Adipocyte (in vitro differentiated cells): ENCODE measurements at regions not wholly inside any gene's neighbourhood (a gene's known extent, or its start where the extent isn't known, plus 50 kb on each side); places are given as distances from the start of the nearest gene placed in this dataset.
"Not testable (repeated sequence)": the region's sequence is repeated elsewhere in the genome, so short reads cannot be mapped to it uniquely, and the experiment has no call there.

Experiments used
- DNase-seq: peaks from one replicate; pipeline ENCODE4 v3.0.0-alpha.2; 2015; ENCODE audit warnings: low read depth
- H3K27me3 ChIP-seq: replicated peaks from 2 replicates; pipeline ENCODE4 v1.7.0; 2013; ENCODE audit warnings: mild to moderate bottlenecking, low read length, moderate library complexity; ENCODE audit not compliant: control insufficient read depth, insufficient read depth
- H3K36me3 ChIP-seq: 2 replicates; pipeline ENCODE4 v1.7.0; 2013; ENCODE audit warnings: low read length, mild to moderate bottlenecking, moderate library complexity; ENCODE audit not compliant: control insufficient read depth, insufficient read depth, severe bottlenecking
- H3K4me1 ChIP-seq: 2 replicates; pipeline ENCODE4 v1.7.0; 2013; ENCODE audit warnings: mild to moderate bottlenecking, low read length, moderate library complexity; ENCODE audit not compliant: control insufficient read depth, insufficient read depth
- H3K4me3 ChIP-seq: 2 replicates; pipeline ENCODE4 v1.7.0; 2013; ENCODE audit warnings: mild to moderate bottlenecking, low read length, moderate library complexity
- H3K9ac ChIP-seq: 2 replicates; pipeline ENCODE4 v1.7.0; 2013; ENCODE audit warnings: mild to moderate bottlenecking, low read length, moderate library complexity
- H3K9me3 ChIP-seq: 2 replicates; pipeline ENCODE4 v1.7.0; 2013; ENCODE audit warnings: mild to moderate bottlenecking, low read length, moderate library complexity; ENCODE audit not compliant: control insufficient read depth

DNA sequence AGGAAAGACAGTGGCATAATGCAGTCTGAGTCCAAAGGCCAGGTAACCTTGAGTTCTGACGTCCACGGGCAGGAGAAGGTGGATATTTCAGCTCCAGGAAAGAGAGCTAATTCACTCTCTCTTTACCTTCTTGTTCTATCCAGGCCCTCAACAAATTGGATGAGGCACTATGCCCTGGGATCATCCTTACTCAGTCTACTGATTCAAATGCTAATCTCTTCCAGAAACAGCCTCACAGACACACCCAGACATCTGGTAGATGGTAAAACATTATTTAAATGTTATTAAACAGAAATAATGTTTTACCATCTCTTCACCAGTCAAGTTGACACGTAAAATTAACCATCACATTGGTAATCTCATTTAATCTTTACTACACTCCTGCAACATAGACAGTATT is 73.0 kb downstream of the RBM11 start:
- Histone ChIP-seq H3K9ac (no peak overlapping the region), H3K27me3 (no peaks in the 10 kb centered on the region), H3K36me3 (no peaks in the 10 kb centered on the region), H3K4me3 (no peak overlapping the region), H3K9me3 (no peaks in the 10 kb centered on the region), H3K4me1 (peaks cover 7% of the 10 kb centered on the region)
- DNase-seq = no peak

DNA sequence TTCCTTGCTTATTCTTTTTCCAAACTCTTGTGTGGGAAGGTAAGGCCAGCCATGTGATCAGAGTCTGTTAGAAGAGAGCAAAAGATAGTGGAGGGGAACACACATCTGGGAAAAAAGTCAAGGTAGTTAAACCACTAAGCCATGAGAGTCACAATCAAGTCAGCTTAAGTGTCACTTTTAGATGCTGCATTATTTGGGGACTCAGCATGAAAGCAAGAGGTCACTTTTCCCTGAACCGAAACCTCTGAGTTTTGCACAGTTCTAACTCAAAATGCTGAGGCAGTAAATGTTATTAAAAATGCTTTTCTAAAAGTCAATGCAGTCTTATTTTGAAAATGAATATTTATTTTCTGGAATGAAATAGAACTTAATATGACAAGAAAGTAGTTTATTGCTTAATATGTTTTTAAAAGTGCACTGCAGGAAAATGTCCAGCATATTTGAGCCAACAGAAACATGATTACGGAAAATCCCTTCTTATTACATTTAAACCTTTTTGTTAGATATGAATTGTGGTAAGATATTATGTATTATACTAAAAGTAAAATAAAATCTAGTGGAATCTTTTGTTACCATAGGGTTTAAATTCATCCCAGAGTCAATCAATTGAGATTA is 69.3 kb downstream of the RBM11 start:
- Histone ChIP-seq H3K27me3 (peaks cover 6% of the 10 kb centered on the region), H3K9ac (no peak overlapping the region), H3K9me3 (no peaks in the 10 kb centered on the region), H3K4me3 (no peak overlapping the region), H3K36me3 (no peaks in the 10 kb centered on the region), H3K4me1 (peaks cover 7% of the 10 kb centered on the region)
- DNase-seq = no peak

DNA sequence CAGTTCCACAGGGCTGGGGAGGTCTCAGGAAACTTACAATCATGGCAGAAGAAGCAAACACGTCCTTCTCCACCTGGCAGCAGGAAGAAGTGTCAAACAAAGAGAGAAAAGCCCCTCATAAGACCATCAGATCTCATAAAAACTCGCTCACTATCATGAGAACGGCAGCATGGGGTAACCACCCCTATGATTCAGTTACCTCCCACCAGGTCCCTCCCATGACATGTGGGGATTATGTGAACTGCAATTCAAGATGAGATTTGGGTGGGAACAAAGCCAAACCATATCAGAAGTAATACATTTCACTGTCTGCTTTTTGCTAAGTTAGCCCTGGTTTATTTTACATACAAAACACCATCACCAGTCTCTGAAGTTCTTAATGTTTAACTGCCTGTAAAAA is 68.5 kb downstream of the RBM11 start:
- Histone ChIP-seq H3K36me3 (no peaks in the 10 kb centered on the region), H3K4me3 (no peak overlapping the region), H3K9me3 (no peaks in the 10 kb centered on the region), H3K4me1 (peaks cover 7% of the 10 kb centered on the region), H3K27me3 (peaks cover 6% of the 10 kb centered on the region), H3K9ac (no peak overlapping the region)
- no peak for DNase-seq

DNA sequence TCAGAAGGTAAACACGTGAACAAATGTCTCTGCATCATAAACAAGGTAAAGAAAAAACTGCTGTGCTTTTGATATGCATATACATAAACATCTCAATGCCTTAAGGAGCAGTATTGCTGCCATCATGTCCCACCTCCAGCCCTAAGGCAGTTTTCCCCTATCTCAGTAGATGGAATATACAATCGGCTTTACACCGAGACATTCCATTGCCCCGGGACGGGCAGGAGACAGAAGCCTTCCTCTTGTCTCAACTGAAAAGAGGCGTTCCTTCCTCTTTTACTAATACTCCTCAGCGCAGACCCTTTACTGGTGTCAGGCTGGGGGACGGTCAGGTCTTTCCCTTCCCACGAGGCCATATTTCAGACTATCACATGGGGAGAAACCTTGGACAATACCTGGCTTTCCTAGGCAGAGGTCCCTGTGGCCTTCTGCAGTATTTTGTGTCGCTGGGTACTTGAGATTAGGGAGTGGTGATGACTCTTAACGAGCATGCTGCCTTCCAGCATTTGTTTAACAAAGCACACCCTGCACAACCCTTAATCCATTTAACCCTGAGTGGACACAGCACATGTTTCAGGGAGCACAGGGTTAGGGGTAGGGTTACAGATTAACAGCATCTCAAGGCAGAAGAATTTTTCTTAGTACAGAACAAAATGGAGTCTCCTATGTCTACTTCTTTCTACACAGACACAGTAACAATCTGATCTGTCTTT is 65.4 kb downstream of the RBM11 start:
- H3K4me1 ChIP-seq, H3K27me3 ChIP-seq, DNase-seq, H3K36me3 ChIP-seq, H3K9ac ChIP-seq, H3K9me3 ChIP-seq, H3K4me3 ChIP-seq: not testable (repeated sequence)
